Neural progenitor cell (in vitro differentiated cells): ENCODE measurements at regions not wholly inside any gene's neighbourhood (a gene's known extent, or its start where the extent isn't known, plus 50 kb on each side); places are given as distances from the start of the nearest gene placed in this dataset.

ENCODE experiments used
- CTCF ChIP-seq: fragments of 200-600 bp; sonication (generic); IDR thresholded peaks from 2 replicates; pipeline ENCODE4 v1.5.1; 2017; ENCODE audit warnings: antibody characterized with exemption, mild to moderate bottlenecking
- EZH2 ChIP-seq: fragments of 200-600 bp; sonication (generic); IDR thresholded peaks from 2 replicates; pipeline ENCODE4 v1.6.1; 2017; ENCODE audit warnings: antibody characterized with exemption, mild to moderate bottlenecking, moderate library complexity
- EZH2phosphoT487 ChIP-seq: fragments of 200-600 bp; sonication (generic); IDR thresholded peaks from 2 replicates; pipeline ENCODE4 v1.6.1; 2017; ENCODE audit warnings: antibody characterized with exemption

GRCh38 chr13:105607426-105607825, 928.0 kb downstream of the EFNB2 start:
- TF ChIP-seq CTCF (no peak), EZH2 (no peak), EZH2phosphoT487 (no peak)
